HepG2 (cell line): ENCODE measurements at regions not wholly inside any gene's neighbourhood (a gene's known extent, or its start where the extent isn't known, plus 50 kb on each side); places are given as distances from the start of the nearest gene placed in this dataset.

ENCODE experiments used
- ATAC-seq: fragments of 200-7000 bp; cut with Tn5 transposase; 3 replicates; pipeline ENCODE4 v1.9.1; 2020; ENCODE audit warnings: mild to moderate bottlenecking, moderate library complexity
- BruUV-seq: library from RNA; stranded (reverse); fragments of 400-500 nt; replicated peaks from 2 replicates; lab custom pipeline; 2021; lab: Mats Ljungman, UMichigan
- CTCF ChIA-PET: fragments of 300-600 bp; formaldehyde crosslinking; extraction: SDS; loops from one replicate; lab custom pipeline; 2021; ENCODE audit warnings: low total read pairs, inconsistent platforms, low intra/inter-chr PET ratio; lab: Yijun Ruan, JAX
- POLR2A ChIA-PET: fragments of 350-600 bp; sonication (Branson Sonifier 250); formaldehyde crosslinking; loops from one replicate; lab custom pipeline; 2020; ENCODE audit warnings: antibody characterized with exemption, inconsistent platforms; lab: Yijun Ruan, JAX
- DNase-seq: peaks from one replicate; pipeline ENCODE4 v3.0.0-alpha.2; 2015; ENCODE audit warnings: low spot score
- FAIRE-seq: peaks from 3 replicates; lab custom pipeline; 2011; peaks lifted over from hg19 to GRCh38; lab: Jason Lieb, UNC
- H2AFZ ChIP-seq: one replicate; pipeline ENCODE4 v1.6.1; 2011; ENCODE audit warnings: low read length, inconsistent platforms
- H3K27ac ChIP-seq: fragments of 300-600 bp; 3 replicates; pipeline ENCODE4 v1.8.0; 2011; ENCODE audit warnings: mixed run types, mild to moderate bottlenecking, mixed read lengths, low read length, inconsistent platforms; ENCODE audit not compliant: insufficient read depth; ENCODE audit errors: extremely low read length
- H3K27me3 ChIP-seq, 2 experiments: fragments of 200-600 bp in 1 of 2; 2 replicates in 1 of 2; 3 replicates in 1 of 2; pipeline versions ENCODE4 v1.6.0 to v1.8.0; 2011; ENCODE audit warnings: low read length in 2 of 2, mild to moderate bottlenecking in 2 of 2, moderate library complexity in 2 of 2, inconsistent platforms in 1 of 2; ENCODE audit not compliant: insufficient read depth in 2 of 2, control insufficient read depth in 1 of 2
- H3K36me3 ChIP-seq, 2 experiments: fragments of 200-600 bp in 1 of 2; replicated peaks in 1 of 2; 2 replicates in 1 of 2; 3 replicates in 1 of 2; pipeline versions ENCODE4 v1.5.1 to v1.8.0; 2011; ENCODE audit warnings: low read length in 2 of 2, inconsistent platforms in 1 of 2; ENCODE audit not compliant: insufficient read depth in 2 of 2, control insufficient read depth in 1 of 2
- H3K4me1 ChIP-seq: 2 replicates; pipeline ENCODE4 v1.5.1; 2012; ENCODE audit warnings: low read length, inconsistent platforms; ENCODE audit not compliant: insufficient read depth
- H3K4me2 ChIP-seq: 2 replicates; pipeline ENCODE4 v1.6.0; 2011; ENCODE audit warnings: low read depth, low read length, inconsistent platforms
- H3K4me3 ChIP-seq, 3 experiments: fragments of 200-600 bp in 1 of 3; sonication (generic), shearing (Covaris generic) in 1 of 3; replicated peaks in 1 of 3; 2 replicates each; pipeline ENCODE4 v1.5.1; 2011 to 2016; ENCODE audit warnings: low read length in 3 of 3, inconsistent platforms in 2 of 3, low read depth in 2 of 3, mild to moderate bottlenecking in 2 of 3, control low read depth in 1 of 3, mixed read lengths in 1 of 3; ENCODE audit not compliant: insufficient read depth in 1 of 3
- H3K79me2 ChIP-seq: one replicate; pipeline ENCODE4 v1.6.1; 2011; ENCODE audit warnings: low read length, inconsistent platforms; ENCODE audit not compliant: insufficient read depth
- H3K9ac ChIP-seq: 2 replicates; pipeline ENCODE4 v1.6.0; 2011; ENCODE audit warnings: mild to moderate bottlenecking, low read depth, low read length, inconsistent platforms; ENCODE audit not compliant: insufficient read depth
- H3K9me3 ChIP-seq: 2 replicates; pipeline ENCODE4 v1.5.1; 2012; ENCODE audit warnings: mild to moderate bottlenecking, low read length
- H4K20me1 ChIP-seq: 2 replicates; pipeline ENCODE4 v1.6.0; 2011; ENCODE audit warnings: inconsistent platforms, mild to moderate bottlenecking, low read length, moderate library complexity; ENCODE audit not compliant: insufficient read depth
- CEBPB ChIP-seq: IDR thresholded peaks from 2 replicates; pipeline ENCODE4 v1.6.1; 2011; ENCODE audit warnings: low read depth, low read length, improper control_type of control experiment, borderline replicate concordance
- CREB1 ChIP-seq, 2 experiments: fragments of 450-650 bp in 1 of 2; IDR thresholded peaks; 2 replicates each; pipeline ENCODE4 v1.6.1; 2016 to 2017; ENCODE audit warnings: control low read depth in 1 of 2, mild to moderate bottlenecking in 1 of 2, missing compliant biosample characterization in 1 of 2, missing genetic modification characterization in 1 of 2
- HHEX ChIP-seq: IDR thresholded peaks from 2 replicates; pipeline ENCODE4 v1.6.1; 2016; ENCODE audit warnings: control low read depth
- HMGA1 ChIP-seq: sonication (generic); formaldehyde crosslinking; conservative IDR thresholded peaks from 2 replicates; pipeline ENCODE4 v1.4.0; 2020; ENCODE audit warnings: missing genetic modification reagents
- IKZF4 ChIP-seq: sonication (generic); formaldehyde crosslinking; IDR thresholded peaks from 2 replicates; pipeline ENCODE4 v1.5.1; 2020; ENCODE audit warnings: borderline replicate concordance, mild to moderate bottlenecking, low read depth, missing genetic modification reagents; ENCODE audit errors: not compliant biosample characterization
- RFX1 ChIP-seq: fragments of 450-650 bp; IDR thresholded peaks from 2 replicates; pipeline ENCODE4 v1.6.1; 2017
- ZNF18 ChIP-seq: sonication (generic); formaldehyde crosslinking; IDR thresholded peaks from 2 replicates; pipeline ENCODE4 v1.8.0; 2022; ENCODE audit warnings: mild to moderate bottlenecking, missing genetic modification reagents; ENCODE audit not compliant: insufficient replicate concordance
- ZNF672 ChIP-seq: sonication (generic); formaldehyde crosslinking; IDR thresholded peaks from 2 replicates; pipeline ENCODE4 v1.8.1; 2022; ENCODE audit warnings: missing genetic modification reagents
- ZNF775 ChIP-seq: sonication (generic); formaldehyde crosslinking; IDR thresholded peaks from 2 replicates; pipeline ENCODE4 v1.4.0; 2020; ENCODE audit warnings: missing genetic modification reagents, mild to moderate bottlenecking, moderate library complexity, borderline replicate concordance
- ZNF777 ChIP-seq: sonication (generic); formaldehyde crosslinking; IDR thresholded peaks from 2 replicates; pipeline ENCODE4 v1.4.0; 2020; ENCODE audit warnings: missing genetic modification reagents
- ZSCAN5A ChIP-seq: sonication (generic); formaldehyde crosslinking; IDR thresholded peaks from 2 replicates; pipeline ENCODE4 v1.8.0; 2022; ENCODE audit warnings: mild to moderate bottlenecking, missing genetic modification reagents, borderline replicate concordance
- WGBS: methylation state at CpG from one replicate; pipeline ENCODE4 v1.1.6; 2017; ENCODE audit warnings: low lambda C conversion rate; 5-methylcytosine and 5-hydroxymethylcytosine counted together
- in situ Hi-C: cut with HindIII; loops from 2 replicates; pipeline ENCODE4 v1.10.0; 2017; ENCODE audit warnings: low pct_unique_long_range_greater_than_20kb; ENCODE audit not compliant: extremely low pct_ligation_motif_present
- intact Hi-C: fragments of 100-400 bp; cut with micrococcal nuclease; formaldehyde crosslinking; loops from one replicate; pipeline ENCODE4 v1.10.0; 2022; ENCODE audit not compliant: unreplicated experiment

DNA sequence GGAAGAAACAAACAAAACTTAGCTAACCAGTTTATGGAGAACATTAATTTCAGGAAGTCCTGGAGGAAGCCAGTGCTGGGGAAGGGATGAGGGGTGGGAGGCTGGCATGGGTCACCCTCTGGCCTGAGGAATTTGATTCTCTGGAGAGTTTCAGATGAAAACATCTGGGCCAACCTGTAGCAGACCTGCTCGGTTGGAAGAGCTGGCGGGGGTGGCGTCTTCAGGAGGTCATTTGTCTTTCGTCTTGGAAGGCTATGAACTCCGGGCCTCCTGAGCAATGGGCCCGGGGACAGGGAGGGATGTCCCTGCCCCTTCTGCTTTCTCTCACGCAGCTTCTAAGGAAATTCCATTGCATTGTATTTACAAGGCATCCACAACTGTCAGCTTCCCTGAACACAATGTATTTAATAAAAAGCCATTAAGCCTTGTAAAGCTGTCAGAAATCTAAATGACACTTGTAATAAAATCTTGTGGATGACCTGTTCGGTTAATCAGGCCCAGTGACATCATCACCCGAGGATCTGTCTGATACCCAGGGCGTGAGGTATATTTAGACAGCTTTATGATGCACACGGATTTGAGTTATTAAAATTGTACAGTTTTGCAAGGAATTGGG is 250.5 kb downstream of the RAB11FIP2 start:
- no peaks in the 10 kb centered on the region for H3K36me3 ChIP-seq
- intact Hi-C loops = no loop called here
- no peaks in the 10 kb centered on the region for H3K4me1 ChIP-seq
- DNase-seq (no peak), FAIRE-seq (no peak)
- 5% methylated on average over 9 of the region's 11 CpGs for WGBS
- no peak overlapping the region for H3K27ac ChIP-seq
- H4K20me1 ChIP-seq = no peaks in the 10 kb centered on the region
- no peaks in the 10 kb centered on the region for H3K9me3 ChIP-seq
- no peak overlapping the region for H2AFZ ChIP-seq
- POLR2A ChIA-PET = no interaction called here
- H3K27me3 ChIP-seq = peaks cover 0 to 44% of the 10 kb centered on the region in 2 experiments; a peak in 3 of 5 replicates
- in situ Hi-C loops = no loop called here
- TF ChIP-seq ZNF775 (CRISPR knock-in tag) (no peak), CREB1 (IDR thresholded peaks at IDR 0.05) (peak; percentile 41), CREB1 (CRISPR knock-in tag; IDR thresholded peaks at IDR 0.05) (no peak)
- TF ChIP-seq, all 625 proteins: peak for 1
- ATAC-seq = no peak
- no TSS peak for BruUV-seq
- Histone ChIP-seq H3K4me2 (no peak overlapping the region), H3K4me3 (no peak overlapping the region), H3K79me2 (no peaks in the 10 kb centered on the region), H3K9ac (no peak overlapping the region)
- CTCF ChIA-PET = no interaction called here

DNA sequence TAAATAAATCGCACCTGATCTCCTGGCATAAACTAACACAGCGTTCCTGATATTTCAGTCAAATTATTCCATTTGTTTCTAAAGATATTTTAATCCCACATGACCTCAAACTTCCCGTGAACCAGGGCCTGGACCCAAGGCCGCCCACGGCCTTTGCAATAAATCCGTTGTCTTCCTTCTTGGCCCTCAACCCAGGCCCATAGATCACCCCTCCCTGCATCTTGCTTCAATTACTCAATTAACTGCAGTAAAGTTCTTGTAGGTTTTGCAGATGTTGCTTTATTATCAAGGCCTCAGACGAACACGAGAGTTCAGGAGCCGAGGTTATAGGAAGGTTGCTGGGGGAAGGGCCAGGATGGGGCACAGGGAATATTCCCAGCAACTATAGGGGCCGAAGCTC is 249.4 kb downstream of the RAB11FIP2 start:
- FAIRE-seq (no peak), ATAC-seq (no peak), DNase-seq (no peak)
- H4K20me1 ChIP-seq = no peaks in the 10 kb centered on the region
- no peak overlapping the region for H3K9ac ChIP-seq
- ChIA-PET POLR2A (no interaction called here), CTCF (no interaction called here)
- in situ Hi-C loops = no loop called here
- no peak overlapping the region for H3K4me3 ChIP-seq
- intact Hi-C loops = no loop called here
- no peaks in the 10 kb centered on the region for H3K79me2 ChIP-seq
- no peaks in the 10 kb centered on the region for H3K9me3 ChIP-seq
- no peak overlapping the region for H3K27ac ChIP-seq
- H3K4me1 ChIP-seq = no peaks in the 10 kb centered on the region
- H3K27me3 ChIP-seq = peaks cover 0 to 33% of the 10 kb centered on the region in 2 experiments; a peak in 2 of 5 replicates
- no peak overlapping the region for H3K4me2 ChIP-seq
- H3K36me3 ChIP-seq = no peaks in the 10 kb centered on the region
- 29% methylated on average over 9 of the region's 10 CpGs for WGBS
- no TSS peak for BruUV-seq
- no peak overlapping the region for H2AFZ ChIP-seq
- TF ChIP-seq CEBPB (no peak), RFX1 (no peak), IKZF4 (CRISPR knock-in tag) (no peak), ZNF777 (CRISPR knock-in tag) (no peak), HHEX (CRISPR knock-in tag) (no peak), ZNF18 (CRISPR knock-in tag) (no peak), ZNF672 (CRISPR knock-in tag) (no peak), ZSCAN5A (CRISPR knock-in tag) (no peak), HMGA1 (CRISPR knock-in tag) (no peak)
